GM18499 (cell line): ENCODE measurements at regions not wholly inside any gene's neighbourhood (a gene's known extent, or its start where the extent isn't known, plus 50 kb on each side); places are given as distances from the start of the nearest gene placed in this dataset.

Experiments
- ATAC-seq: cut with Tn5 transposase; IDR thresholded peaks from one replicate; pipeline ENCODE4 v1.9.1; 2021; ENCODE audit warnings: moderate number of reproducible peaks; ENCODE audit not compliant: insufficient read depth, unreplicated experiment

DNA sequence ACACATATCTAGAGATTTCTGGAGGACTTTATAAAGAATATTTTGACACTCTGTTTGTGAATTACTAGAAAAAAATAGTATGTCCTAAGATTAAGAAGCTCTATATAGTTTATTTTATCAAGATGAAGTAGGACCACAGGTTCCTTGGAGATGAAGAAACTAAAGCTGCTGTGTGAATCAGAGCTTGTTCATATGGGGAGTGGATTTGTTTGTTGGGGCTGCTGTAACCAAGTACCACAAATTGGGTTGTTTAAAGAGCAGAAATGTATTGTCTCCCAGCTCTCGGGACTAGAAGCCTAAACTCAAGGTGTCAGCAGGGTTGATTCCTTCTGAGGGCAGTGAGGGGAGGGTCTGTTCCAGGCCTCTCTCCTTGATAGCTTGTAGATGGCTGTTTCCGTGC lies 270.6 kb upstream of the UMPS start:
- ATAC-seq, result no peak

GRCh38 chr3:124461126-124461525 lies 269.1 kb upstream of the UMPS start:
- ATAC-seq, result no peak

- no peak for ATAC-seq
Measured at GRCh38 chr3:124461838-124462632, 268.2 kb upstream of the UMPS start.

- ATAC-seq, result no peak
Measured at GRCh38 chr3:124463234-124463633, 267.0 kb upstream of the UMPS start.

- ATAC-seq, result no peak
Measured at GRCh38 chr3:124467980-124468902, 262.0 kb upstream of the UMPS start.

DNA sequence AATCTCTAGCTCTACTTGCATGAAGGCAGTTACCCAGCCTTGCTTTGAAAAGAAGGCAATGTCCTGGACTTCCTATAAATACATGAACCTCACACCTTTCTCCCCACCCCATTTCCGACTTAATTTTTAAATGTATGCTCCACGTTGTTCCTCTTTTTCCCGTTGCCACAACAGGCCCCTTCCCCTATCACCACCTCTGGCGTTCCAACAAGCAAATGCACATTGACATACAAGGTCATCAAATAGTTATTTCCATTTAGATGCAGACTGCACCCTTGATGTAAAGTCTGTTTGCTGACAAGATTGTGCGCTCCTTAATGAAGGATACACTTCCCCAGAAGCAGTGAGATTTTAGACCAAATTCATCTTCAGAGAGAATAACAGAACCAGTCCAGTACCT lies 260.7 kb upstream of the UMPS start:
- no peak for ATAC-seq

- ATAC-seq, result no peak
Measured at GRCh38 chr3:124478830-124479229, 251.4 kb upstream of the UMPS start.

GRCh38 chr3:124483915-124484470 lies 246.3 kb upstream of the UMPS start:
- ATAC-seq, result no peak

GRCh38 chr3:124486324-124486723 lies 243.9 kb upstream of the UMPS start:
- no peak for ATAC-seq

GRCh38 chr3:124489506-124489905 lies 240.7 kb upstream of the UMPS start:
- no peak for ATAC-seq

GRCh38 chr3:124491098-124491497 lies 239.2 kb upstream of the UMPS start:
- ATAC-seq, result no peak

DNA sequence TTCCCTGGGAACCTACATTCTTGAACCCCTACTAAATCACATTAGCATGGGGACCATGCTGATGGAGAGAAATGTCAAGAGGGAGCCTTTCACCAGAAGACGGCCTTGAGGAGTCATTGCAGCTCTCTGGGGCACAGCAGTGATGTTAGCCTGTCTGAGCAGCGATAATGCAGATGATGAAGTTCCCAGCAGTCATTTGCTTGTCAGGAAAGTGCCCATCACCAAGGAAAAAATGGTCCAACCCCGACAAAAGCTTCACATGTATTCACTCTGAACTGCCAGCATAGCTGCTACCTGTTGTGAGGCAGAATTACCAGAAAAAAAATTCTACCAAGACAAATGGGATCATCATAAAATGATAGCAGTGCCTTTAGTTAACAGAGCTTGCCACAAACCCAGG lies 238.4 kb upstream of the UMPS start:
- no peak for ATAC-seq

- no peak for ATAC-seq
Measured at GRCh38 chr3:124492824-124493223, 237.4 kb upstream of the UMPS start.

- no peak for ATAC-seq
Measured at GRCh38 chr3:124496061-124496460, 234.2 kb upstream of the UMPS start.

- no peak for ATAC-seq
Measured at GRCh38 chr3:124497487-124497886, 232.8 kb upstream of the UMPS start.

DNA sequence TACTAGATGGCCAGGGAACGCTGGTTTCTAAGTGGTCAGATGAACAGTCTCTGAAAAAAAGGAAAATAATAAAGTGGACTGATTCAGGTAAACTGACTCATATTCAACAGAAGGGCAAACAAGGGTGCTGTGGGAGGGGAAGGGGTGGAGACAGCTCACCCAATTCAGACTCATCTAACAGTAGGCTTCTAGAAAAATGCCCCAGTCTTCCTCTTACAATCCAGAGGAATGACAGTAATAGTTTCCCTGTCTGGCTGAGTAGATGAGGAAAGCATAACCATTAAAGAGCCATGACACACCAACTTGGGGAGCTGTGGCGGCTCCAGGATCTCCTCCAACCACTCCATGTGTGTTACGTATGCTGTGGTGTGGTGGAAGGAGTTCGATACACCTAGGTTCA lies 231.4 kb upstream of the UMPS start:
- no peak for ATAC-seq

- no peak for ATAC-seq
Measured at GRCh38 chr3:124504332-124505059, 225.8 kb upstream of the UMPS start.

GRCh38 chr3:124509884-124510283 lies 220.4 kb upstream of the UMPS start:
- ATAC-seq, result no peak

- ATAC-seq, result no peak
Measured at GRCh38 chr3:124510290-124510689, 220.0 kb upstream of the UMPS start.

- no peak for ATAC-seq
Measured at GRCh38 chr3:124512881-124513609, 217.2 kb upstream of the UMPS start.
